HUES64 (cell line): ENCODE measurements at regions not wholly inside any gene's neighbourhood (a gene's known extent, or its start where the extent isn't known, plus 50 kb on each side); places are given as distances from the start of the nearest gene placed in this dataset.

Source experiments
- H3K27ac ChIP-seq: 2 replicates; pipeline ENCODE4 v1.7.0; 2013; ENCODE audit warnings: low read depth, low read length, inconsistent platforms
- H3K27me3 ChIP-seq: 2 replicates; pipeline ENCODE4 v1.6.1; 2013; ENCODE audit warnings: mild to moderate bottlenecking, low read length; ENCODE audit not compliant: insufficient read depth
- H3K36me3 ChIP-seq: 2 replicates; pipeline ENCODE4 v1.6.1; 2013; ENCODE audit warnings: mild to moderate bottlenecking, low read length; ENCODE audit not compliant: insufficient read depth
- H3K4me1 ChIP-seq: 2 replicates; pipeline ENCODE4 v1.6.1; 2013; ENCODE audit warnings: mild to moderate bottlenecking, low read length, moderate library complexity; ENCODE audit not compliant: insufficient read depth
- H3K4me3 ChIP-seq: 2 replicates; pipeline ENCODE4 v1.5.1; 2013; ENCODE audit warnings: mild to moderate bottlenecking, low read length, moderate library complexity
- H3K9ac ChIP-seq: 2 replicates; pipeline ENCODE4 v1.6.1; 2013; ENCODE audit warnings: mild to moderate bottlenecking, low read depth, low read length
- H3K9me3 ChIP-seq: 2 replicates; pipeline ENCODE4 v1.6.1; 2013; ENCODE audit warnings: low read depth, low read length; ENCODE audit not compliant: insufficient read depth
- WGBS: fragments of 150-250, 120-280 bp; methylation state at CpG from one replicate; pipeline ENCODE4 v1.1.7; 2013; ENCODE audit warnings: missing lambda C conversion rate; 5-methylcytosine and 5-hydroxymethylcytosine counted together

DNA sequence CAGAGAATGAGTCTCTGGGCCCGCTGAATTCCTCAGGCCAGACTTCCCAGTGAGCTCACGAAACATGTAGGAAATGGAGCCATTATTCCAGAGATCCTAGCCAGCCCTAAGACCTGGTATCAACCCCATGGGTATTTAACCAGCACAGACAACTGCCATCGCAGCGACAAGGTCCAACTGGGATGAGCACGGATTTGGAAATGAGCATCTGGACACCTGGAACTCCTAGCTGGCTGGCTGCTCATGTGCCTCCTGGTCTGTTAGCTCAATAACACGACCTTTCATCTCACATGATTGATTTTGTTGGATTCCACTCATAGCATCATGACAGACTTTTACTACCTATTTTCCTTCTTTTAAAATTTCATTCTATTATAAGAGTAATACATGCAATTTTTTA lies 51.0 kb downstream of the POU3F3 start:
- H3K36me3 ChIP-seq, result no peaks in the 10 kb centered on the region
- H3K9me3 ChIP-seq, result no peaks in the 10 kb centered on the region
- H3K27me3 ChIP-seq, result no peaks in the 10 kb centered on the region
- H3K9ac ChIP-seq, result no peak overlapping the region
- H3K4me3 ChIP-seq, result no peak overlapping the region
- H3K27ac ChIP-seq, result no peak overlapping the region
- H3K4me1 ChIP-seq, result no peaks in the 10 kb centered on the region; the same call in 1 of the 2 replicates
- WGBS, result 89% methylated on average over 6 of the region's 6 CpGs

DNA sequence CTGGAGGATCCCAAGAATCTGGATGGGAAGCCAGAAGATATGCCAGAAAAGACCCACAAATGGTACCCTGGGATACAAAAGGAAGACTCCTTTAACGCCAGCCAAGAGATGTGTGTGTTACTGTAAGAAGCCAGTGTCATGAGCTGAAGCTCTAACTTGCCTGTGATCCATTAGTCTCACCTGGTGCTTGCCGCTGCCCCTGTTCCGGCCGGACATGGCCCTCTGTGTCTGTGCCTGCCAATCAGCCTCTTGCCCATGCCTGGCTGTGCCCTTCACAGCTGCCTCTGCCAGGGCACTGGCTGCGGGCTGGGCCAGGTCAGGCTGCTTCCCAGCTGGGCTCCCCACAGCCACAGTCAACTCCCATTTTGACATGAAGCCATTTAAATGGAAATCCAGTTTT lies 55.4 kb downstream of the POU3F3 start:
- Histone ChIP-seq H3K36me3 (no peaks in the 10 kb centered on the region), H3K4me3 (no peak overlapping the region), H3K27me3 (no peaks in the 10 kb centered on the region), H3K9me3 (no peaks in the 10 kb centered on the region), H3K4me1 (no peaks in the 10 kb centered on the region; the same call in 1 of the 2 replicates), H3K9ac (no peak overlapping the region), H3K27ac (no peak overlapping the region)
- WGBS, result 84% methylated on average over 5 of the region's 5 CpGs

DNA sequence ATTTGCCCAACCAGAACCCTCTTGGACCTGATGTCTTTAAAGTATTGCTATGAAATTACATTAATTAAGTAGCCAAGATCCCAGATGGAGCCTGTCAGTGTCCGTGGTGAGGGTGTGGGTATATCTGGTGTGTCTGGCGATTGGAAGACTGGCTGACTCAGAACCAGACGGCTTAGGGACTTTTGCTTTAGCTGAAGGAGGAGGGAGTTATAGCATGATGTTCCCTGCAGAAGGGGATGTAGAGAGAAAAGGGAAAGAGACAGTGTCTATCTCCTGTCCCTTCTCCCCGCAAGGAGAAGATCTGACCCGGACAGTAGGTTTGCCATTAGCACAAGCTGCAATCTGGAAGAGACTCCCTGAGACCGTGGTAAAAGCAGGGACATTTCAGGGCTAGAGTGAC lies 60.6 kb downstream of the POU3F3 start:
- no peaks in the 10 kb centered on the region for H3K27me3 ChIP-seq
- no peaks in the 10 kb centered on the region; the same call in 1 of the 2 replicates for H3K4me1 ChIP-seq
- 91% methylated on average over 6 of the region's 6 CpGs for WGBS
- H3K9me3 ChIP-seq, result no peaks in the 10 kb centered on the region
- no peaks in the 10 kb centered on the region for H3K36me3 ChIP-seq
- no peak overlapping the region for H3K9ac ChIP-seq
- no peak overlapping the region for H3K27ac ChIP-seq
- H3K4me3 ChIP-seq, result no peak overlapping the region

DNA sequence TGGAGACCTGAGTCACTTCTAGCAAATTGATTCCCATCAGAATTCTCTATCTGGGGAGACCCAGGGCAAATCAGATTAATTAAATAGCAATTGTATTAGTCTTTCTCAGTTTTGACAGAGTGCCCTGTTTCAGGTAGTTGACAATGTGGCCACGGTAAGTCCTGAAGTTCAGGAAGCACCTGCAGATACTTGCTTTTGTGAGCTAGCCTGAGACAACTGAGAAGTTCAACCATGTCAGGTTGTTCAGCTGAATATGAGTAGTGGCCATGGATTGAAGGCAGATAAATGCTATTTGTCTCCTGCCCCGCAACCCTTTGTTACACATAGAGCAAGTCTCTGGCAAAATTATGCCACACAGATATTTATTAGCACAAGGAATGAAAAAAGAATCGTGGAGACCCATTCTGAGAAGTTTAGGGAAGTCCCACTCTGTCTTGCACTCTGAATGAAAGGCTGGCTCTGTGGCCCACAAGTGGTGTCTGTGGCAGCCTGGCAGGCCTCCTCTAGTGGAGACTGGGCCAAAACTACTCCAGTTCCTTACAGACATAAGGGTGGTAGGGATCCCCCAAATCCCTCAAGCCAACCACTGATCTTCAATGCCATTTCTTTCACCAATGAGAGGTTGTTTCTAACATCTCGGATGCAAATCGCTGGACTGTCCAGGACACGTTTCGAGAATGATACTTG lies 61.3 kb downstream of the POU3F3 start:
- Histone ChIP-seq H3K4me1 (no peaks in the 10 kb centered on the region), H3K4me3 (no peak overlapping the region), H3K36me3 (no peaks in the 10 kb centered on the region), H3K27ac (no peak overlapping the region), H3K9me3 (no peaks in the 10 kb centered on the region), H3K9ac (no peak overlapping the region), H3K27me3 (no peaks in the 10 kb centered on the region)
- WGBS, result 93% methylated on average over 5 of the region's 7 CpGs

DNA sequence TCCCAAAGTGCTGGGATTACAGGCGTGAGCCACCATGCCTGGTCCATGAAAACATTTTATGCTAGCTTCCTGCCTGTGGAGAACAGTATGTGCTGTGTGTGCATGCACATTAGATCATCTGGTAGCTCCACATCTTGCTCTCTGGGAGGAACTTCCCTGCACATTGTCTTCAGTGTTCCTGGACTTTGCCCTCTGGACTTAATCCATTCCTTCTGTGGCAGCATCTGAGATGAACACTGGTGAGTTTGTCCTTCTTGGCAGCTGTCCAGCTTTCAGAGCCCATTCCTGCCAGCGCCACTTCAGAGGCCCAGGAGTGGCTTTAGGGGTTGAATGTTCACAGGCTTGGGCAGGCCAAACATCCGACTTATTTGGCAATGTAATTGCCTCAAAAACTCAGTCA lies 65.2 kb downstream of the POU3F3 start:
- no peak overlapping the region for H3K4me3 ChIP-seq
- H3K27me3 ChIP-seq, result no peaks in the 10 kb centered on the region
- H3K36me3 ChIP-seq, result no peaks in the 10 kb centered on the region
- no peaks in the 10 kb centered on the region for H3K4me1 ChIP-seq
- no peaks in the 10 kb centered on the region for H3K9me3 ChIP-seq
- no peak overlapping the region for H3K27ac ChIP-seq
- no peak overlapping the region for H3K9ac ChIP-seq
- 93% methylated on average over 3 of the region's 3 CpGs for WGBS

DNA sequence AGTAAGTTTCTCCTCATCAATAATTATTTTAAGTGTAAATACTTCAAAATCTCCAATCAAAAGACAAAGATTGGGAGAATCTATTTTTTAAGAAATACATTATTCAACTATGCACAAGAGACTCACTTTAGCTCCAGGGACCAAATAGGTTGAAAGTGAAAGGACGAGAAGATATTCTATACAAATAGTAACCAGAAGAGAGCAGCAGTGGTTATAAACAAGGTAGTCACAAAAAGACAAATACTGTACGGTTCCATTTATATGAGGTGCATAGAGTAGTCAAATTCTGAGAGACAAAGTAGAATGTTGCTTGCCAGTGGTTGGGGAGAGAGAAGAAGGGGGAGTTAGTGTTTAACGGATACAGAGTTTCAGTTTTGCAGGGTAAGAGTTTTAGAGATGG lies 69.8 kb downstream of the POU3F3 start:
- 95% methylated on average over 3 of the region's 3 CpGs for WGBS
- H3K27me3 ChIP-seq, result no peaks in the 10 kb centered on the region
- no peaks in the 10 kb centered on the region for H3K4me1 ChIP-seq
- no peak overlapping the region for H3K27ac ChIP-seq
- H3K9ac ChIP-seq, result no peak overlapping the region
- no peaks in the 10 kb centered on the region for H3K9me3 ChIP-seq
- H3K36me3 ChIP-seq, result no peaks in the 10 kb centered on the region
- H3K4me3 ChIP-seq, result no peak overlapping the region

DNA sequence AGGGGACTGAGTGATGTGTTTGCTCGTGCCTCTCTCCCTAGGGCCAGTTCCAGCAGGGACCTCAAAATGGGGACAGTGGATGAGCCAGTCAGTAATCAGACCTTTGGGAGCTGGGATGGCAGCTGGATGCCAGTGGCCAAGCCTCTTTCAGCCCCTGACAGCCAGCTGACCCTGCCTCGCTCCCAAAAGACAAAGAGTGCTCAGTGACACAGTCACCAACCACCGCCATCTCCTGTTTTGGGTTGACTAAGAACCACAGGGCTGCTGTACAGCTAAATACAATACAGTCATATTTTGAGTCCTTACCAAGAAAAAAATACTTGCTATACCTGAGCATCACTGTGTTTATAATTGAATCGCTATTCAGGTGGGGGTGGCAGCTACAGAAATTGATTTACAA lies 75.7 kb downstream of the POU3F3 start:
- Histone ChIP-seq H3K4me1 (no peaks in the 10 kb centered on the region), H3K27ac (no peak overlapping the region), H3K9me3 (no peaks in the 10 kb centered on the region), H3K36me3 (no peaks in the 10 kb centered on the region), H3K4me3 (no peak overlapping the region), H3K27me3 (no peaks in the 10 kb centered on the region), H3K9ac (no peak overlapping the region)
- WGBS, result 89% methylated on average over 4 of the region's 4 CpGs

DNA sequence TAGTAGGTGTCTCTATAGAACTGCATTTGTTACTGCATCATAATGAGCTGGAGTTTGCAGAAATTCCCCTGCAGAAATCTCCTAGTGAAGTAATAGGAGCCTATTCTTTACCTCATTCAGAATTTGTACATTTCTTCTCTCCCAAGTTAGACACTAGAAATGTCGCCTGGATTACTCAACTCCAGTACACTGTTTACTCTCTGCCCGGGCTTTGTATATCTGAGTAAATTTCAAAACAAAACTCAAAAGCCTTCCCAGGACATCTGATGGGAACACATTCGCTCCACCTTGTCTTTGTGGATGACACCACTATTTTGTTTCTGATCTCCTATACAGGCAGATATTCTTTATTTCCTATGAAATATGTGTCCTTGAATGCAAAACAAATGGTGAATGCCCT lies 76.8 kb downstream of the POU3F3 start:
- Histone ChIP-seq H3K36me3 (no peaks in the 10 kb centered on the region), H3K27ac (no peak overlapping the region), H3K4me3 (no peak overlapping the region), H3K9me3 (no peaks in the 10 kb centered on the region), H3K9ac (no peak overlapping the region), H3K4me1 (0 out of 2 replicates have a peak, but pooled peaks cover 3% of the 10 kb centered on the region), H3K27me3 (no peaks in the 10 kb centered on the region)
- WGBS, result 98% methylated on average over 3 of the region's 3 CpGs

DNA sequence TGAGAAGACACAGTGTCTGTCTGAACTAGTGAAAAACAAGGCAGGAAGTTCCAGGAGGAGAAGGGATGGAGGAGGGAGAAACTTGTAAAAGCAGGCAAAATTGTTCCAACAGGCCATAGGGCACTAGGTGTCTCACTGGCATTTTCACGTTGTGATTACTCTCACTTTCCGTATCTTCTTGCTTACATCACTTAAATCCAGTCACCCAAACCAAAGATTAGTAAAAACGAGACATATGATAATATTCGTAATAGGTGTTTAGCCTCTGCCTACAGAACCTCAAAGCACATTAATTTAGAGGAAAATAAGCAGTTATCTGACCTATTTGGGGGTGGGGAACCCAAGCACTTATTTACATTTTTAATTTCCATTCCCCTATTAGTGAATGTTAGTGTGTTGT lies 78.3 kb downstream of the POU3F3 start:
- H3K4me3 ChIP-seq, result no peak overlapping the region
- no peaks in the 10 kb centered on the region for H3K27me3 ChIP-seq
- 82% methylated on average over 2 of the region's 4 CpGs for WGBS
- H3K9me3 ChIP-seq, result no peaks in the 10 kb centered on the region
- H3K9ac ChIP-seq, result no peak overlapping the region
- no peak overlapping the region for H3K27ac ChIP-seq
- 0 out of 2 replicates have a peak, but pooled peaks cover 3% of the 10 kb centered on the region for H3K4me1 ChIP-seq
- no peaks in the 10 kb centered on the region for H3K36me3 ChIP-seq

DNA sequence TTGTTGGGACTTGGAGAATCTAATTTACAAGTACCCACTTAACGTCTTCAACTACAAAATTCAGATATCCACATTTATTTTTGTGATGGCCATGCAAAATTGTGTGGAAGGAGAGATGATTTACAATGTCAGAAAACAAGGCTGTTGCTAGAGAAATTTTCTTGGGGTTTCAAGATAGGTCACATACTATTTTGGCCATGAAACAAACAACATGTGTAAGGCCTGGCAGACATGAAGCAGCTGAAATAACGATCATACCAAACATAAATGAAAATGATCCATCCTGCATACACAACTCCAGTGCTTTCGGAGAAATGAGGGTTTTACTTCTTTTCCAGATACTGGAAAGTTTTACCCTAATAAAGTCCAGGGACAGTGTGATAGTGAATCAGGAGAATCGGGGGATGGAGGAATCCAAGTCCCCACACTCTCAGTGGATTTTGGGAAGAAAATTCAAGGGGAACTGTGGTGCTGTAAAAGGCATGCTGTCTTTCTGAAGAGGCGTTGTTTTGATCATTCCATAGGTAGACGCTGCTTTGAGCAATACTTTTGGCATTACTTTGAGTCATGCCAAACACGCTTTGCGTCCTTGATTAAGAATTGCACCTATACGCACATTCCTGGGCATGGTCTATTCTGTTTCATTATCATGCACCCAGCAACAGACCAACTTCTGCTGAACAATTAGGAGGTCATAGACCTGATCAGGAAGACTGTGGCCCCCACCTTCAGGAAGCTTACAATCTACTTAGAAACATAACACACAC lies 79.4 kb downstream of the POU3F3 start:
- no peaks in the 10 kb centered on the region for H3K27me3 ChIP-seq
- no peaks in the 10 kb centered on the region for H3K36me3 ChIP-seq
- H3K4me3 ChIP-seq, result no peak overlapping the region
- H3K9ac ChIP-seq, result no peak overlapping the region
- H3K4me1 ChIP-seq, result 0 out of 2 replicates have a peak, but pooled peaks cover 3% of the 10 kb centered on the region
- H3K9me3 ChIP-seq, result no peaks in the 10 kb centered on the region
- H3K27ac ChIP-seq, result no peak overlapping the region
- WGBS, result 95% methylated on average over 8 of the region's 9 CpGs

DNA sequence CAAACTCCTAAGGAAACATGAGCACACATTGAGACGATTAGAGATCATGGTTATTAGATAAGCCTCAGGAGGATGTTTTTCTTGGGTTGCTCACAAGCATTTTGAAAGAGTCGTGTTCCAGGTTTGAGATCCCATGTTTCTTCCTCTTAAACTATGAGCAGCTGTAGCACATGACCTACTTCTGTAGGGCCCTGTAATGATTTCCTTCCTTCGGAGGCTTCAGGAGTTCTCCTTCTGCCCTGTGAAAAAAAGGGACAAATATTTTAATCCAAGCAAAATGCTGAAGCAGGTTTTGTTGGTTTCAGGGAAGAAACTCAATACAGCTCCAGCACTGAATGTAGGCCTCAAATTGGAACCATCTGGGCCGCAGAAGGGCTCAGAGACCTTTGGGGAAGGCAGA lies 82.6 kb downstream of the POU3F3 start:
- peaks cover 11% of the 10 kb centered on the region; the same call in 1 of the 2 replicates for H3K4me1 ChIP-seq
- no peak overlapping the region for H3K27ac ChIP-seq
- no peak overlapping the region for H3K9ac ChIP-seq
- no peaks in the 10 kb centered on the region for H3K36me3 ChIP-seq
- no peak overlapping the region for H3K4me3 ChIP-seq
- 92% methylated on average over 4 of the region's 4 CpGs for WGBS
- H3K27me3 ChIP-seq, result no peaks in the 10 kb centered on the region
- H3K9me3 ChIP-seq, result no peaks in the 10 kb centered on the region
